ENCODE measurements at regions not wholly inside any gene's neighbourhood (a gene's known extent, or its start where the extent isn't known, plus 50 kb on each side); places are given as distances from the start of the nearest gene placed in this dataset.

- no peak overlapping the region for H3K4me3 ChIP-seq (ENCODE audit: low read depth, low read length)
- no peak for DNase-seq (ENCODE audit: low read depth)
- TF ChIP-seq CTCF (IDR thresholded peaks at IDR 0.05; ENCODE audit: low read depth, low read length) (no peak), MYC (IDR thresholded peaks at IDR 0.05; ENCODE audit: low read depth, low read length) (no peak), MAX (IDR thresholded peaks at IDR 0.05; ENCODE audit: low read depth, low read length) (no peak), POLR2A (IDR thresholded peaks at IDR 0.05; ENCODE audit: extremely low read depth, insufficient read length) (no peak)
Observed at GRCh38 chr18:68234131-68234530, 480.8 kb downstream of the TMX3 start.

GRCh38 chr18:68233018-68233417 is 481.9 kb downstream of the TMX3 start:
- no peak for DNase-seq (ENCODE audit: low read depth)
- TF ChIP-seq POLR2A (IDR thresholded peaks at IDR 0.05; ENCODE audit: extremely low read depth, insufficient read length) (no peak), MYC (IDR thresholded peaks at IDR 0.05; ENCODE audit: low read depth, low read length) (no peak), CTCF (IDR thresholded peaks at IDR 0.05; ENCODE audit: low read depth, low read length) (no peak), MAX (IDR thresholded peaks at IDR 0.05; ENCODE audit: low read depth, low read length) (no peak)

GRCh38 chr18:68229351-68229750 is 485.6 kb downstream of the TMX3 start:
- no peak for DNase-seq (ENCODE audit: low read depth)
- no peak overlapping the region for H3K4me3 ChIP-seq (ENCODE audit: low read depth, low read length)
- TF ChIP-seq POLR2A (IDR thresholded peaks at IDR 0.05; ENCODE audit: extremely low read depth, insufficient read length) = no peak
- no peak for TF ChIP-seq MAX (IDR thresholded peaks at IDR 0.05; ENCODE audit: low read depth, low read length)
- TF ChIP-seq CTCF (IDR thresholded peaks at IDR 0.05; ENCODE audit: low read depth, low read length) = no peak
- TF ChIP-seq MYC (IDR thresholded peaks at IDR 0.05; ENCODE audit: low read depth, low read length) = no peak

More at GRCh38 chr18:68233018-68233417, 481.9 kb downstream of the TMX3 start:
- H3K4me3 ChIP-seq (ENCODE audit: low read depth, low read length) = no peak overlapping the region

GRCh38 chr18:68221111-68221724 is 493.7 kb downstream of the TMX3 start:
- DNase-seq (ENCODE audit: low read depth) = no peak
- no peak overlapping the region for H3K4me3 ChIP-seq (ENCODE audit: low read depth, low read length)

GRCh38 chr18:68220458-68220857 is 494.4 kb downstream of the TMX3 start:
- no peak for DNase-seq (ENCODE audit: low read depth)
- no peak for TF ChIP-seq CTCF (IDR thresholded peaks at IDR 0.05; ENCODE audit: low read depth, low read length)

More at GRCh38 chr18:68221111-68221724, 493.7 kb downstream of the TMX3 start:
- TF ChIP-seq MAX (IDR thresholded peaks at IDR 0.05; ENCODE audit: low read depth, low read length) (no peak), POLR2A (IDR thresholded peaks at IDR 0.05; ENCODE audit: extremely low read depth, insufficient read length) (no peak)

GRCh38 chr18:68219872-68220271 is 495.0 kb downstream of the TMX3 start:
- H3K4me3 ChIP-seq (ENCODE audit: low read depth, low read length) = no peak overlapping the region
- TF ChIP-seq MYC (IDR thresholded peaks at IDR 0.05; ENCODE audit: low read depth, low read length) (no peak), MAX (IDR thresholded peaks at IDR 0.05; ENCODE audit: low read depth, low read length) (no peak), POLR2A (IDR thresholded peaks at IDR 0.05; ENCODE audit: extremely low read depth, insufficient read length) (no peak), CTCF (IDR thresholded peaks at IDR 0.05; ENCODE audit: low read depth, low read length) (no peak)
- no peak for DNase-seq (ENCODE audit: low read depth)

More at GRCh38 chr18:68220458-68220857, 494.4 kb downstream of the TMX3 start:
- H3K4me3 ChIP-seq (ENCODE audit: low read depth, low read length) = no peak overlapping the region
